ENCODE measurements at regions not wholly inside any gene's neighbourhood (a gene's known extent, or its start where the extent isn't known, plus 50 kb on each side); places are given as distances from the start of the nearest gene placed in this dataset.

GRCh38 chr1:187338762-187339412 lies 510.1 kb downstream of the PLA2G4A start:
- DNase-seq (ENCODE audit: low read depth, low spot score), result no peak
- in situ Hi-C loops (cut with HindIII; ENCODE audit: low pct_unique_long_range_greater_than_20kb, low sequenced_read_pairs), result no loop called here

DNA sequence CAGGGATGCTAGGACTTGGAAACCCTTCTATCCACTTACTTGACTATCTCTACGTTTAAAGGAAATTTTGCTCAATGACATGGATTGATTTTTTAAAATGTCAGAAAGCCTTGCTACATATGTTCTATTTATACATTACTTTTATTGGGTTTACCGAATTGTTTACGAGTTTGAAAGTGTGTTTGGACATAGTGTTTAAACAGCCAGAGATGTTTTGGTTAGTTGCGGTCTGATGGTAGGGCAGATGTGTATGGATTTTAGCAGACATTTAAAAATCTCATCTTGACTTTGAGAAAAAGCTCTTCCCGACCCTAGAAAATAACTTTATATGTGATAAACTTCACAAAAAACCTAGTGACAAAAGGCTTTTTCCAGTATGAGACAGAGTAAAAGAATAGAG lies 513.7 kb downstream of the PLA2G4A start:
- no peak for DNase-seq (ENCODE audit: low read depth, low spot score)
- in situ Hi-C loops (cut with HindIII; ENCODE audit: low pct_unique_long_range_greater_than_20kb, low sequenced_read_pairs), result no loop called here

DNA sequence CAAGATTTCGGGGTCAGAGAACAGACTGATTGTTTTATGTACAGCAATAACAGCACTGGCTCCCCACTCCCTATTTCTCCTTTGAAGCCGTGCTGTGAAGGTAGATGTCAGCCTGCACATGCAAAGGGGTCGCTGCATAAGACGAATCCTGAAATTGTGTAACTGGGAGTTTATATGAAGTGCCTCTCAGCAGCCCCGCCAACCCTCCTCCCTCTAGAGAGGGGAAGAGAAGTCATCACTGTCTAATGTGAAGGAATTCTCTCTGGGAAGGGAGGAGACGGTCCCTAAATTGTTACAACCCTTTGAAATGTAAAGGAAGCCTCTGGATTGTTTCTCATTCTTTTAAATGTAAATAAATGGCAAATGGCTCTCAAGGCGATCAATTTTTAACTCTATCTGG lies 545.3 kb downstream of the PLA2G4A start:
- DNase-seq (ENCODE audit: low read depth, low spot score), result no peak
- in situ Hi-C loops (cut with HindIII; ENCODE audit: low pct_unique_long_range_greater_than_20kb, low sequenced_read_pairs), result no loop called here

GRCh38 chr1:187374742-187375141 lies 546.0 kb downstream of the PLA2G4A start:
- in situ Hi-C loops (cut with HindIII; ENCODE audit: low pct_unique_long_range_greater_than_20kb, low sequenced_read_pairs), result no loop called here
- DNase-seq (ENCODE audit: low read depth, low spot score), result no peak

GRCh38 chr1:187383366-187383765 lies 554.6 kb downstream of the PLA2G4A start:
- in situ Hi-C loops (cut with HindIII; ENCODE audit: low pct_unique_long_range_greater_than_20kb, low sequenced_read_pairs), result no loop called here
- DNase-seq (ENCODE audit: low read depth, low spot score), result peak; percentile 39

GRCh38 chr1:187384504-187384903 lies 555.8 kb downstream of the PLA2G4A start:
- in situ Hi-C loops (cut with HindIII; ENCODE audit: low pct_unique_long_range_greater_than_20kb, low sequenced_read_pairs), result no loop called here
- no peak for DNase-seq (ENCODE audit: low read depth, low spot score)

DNA sequence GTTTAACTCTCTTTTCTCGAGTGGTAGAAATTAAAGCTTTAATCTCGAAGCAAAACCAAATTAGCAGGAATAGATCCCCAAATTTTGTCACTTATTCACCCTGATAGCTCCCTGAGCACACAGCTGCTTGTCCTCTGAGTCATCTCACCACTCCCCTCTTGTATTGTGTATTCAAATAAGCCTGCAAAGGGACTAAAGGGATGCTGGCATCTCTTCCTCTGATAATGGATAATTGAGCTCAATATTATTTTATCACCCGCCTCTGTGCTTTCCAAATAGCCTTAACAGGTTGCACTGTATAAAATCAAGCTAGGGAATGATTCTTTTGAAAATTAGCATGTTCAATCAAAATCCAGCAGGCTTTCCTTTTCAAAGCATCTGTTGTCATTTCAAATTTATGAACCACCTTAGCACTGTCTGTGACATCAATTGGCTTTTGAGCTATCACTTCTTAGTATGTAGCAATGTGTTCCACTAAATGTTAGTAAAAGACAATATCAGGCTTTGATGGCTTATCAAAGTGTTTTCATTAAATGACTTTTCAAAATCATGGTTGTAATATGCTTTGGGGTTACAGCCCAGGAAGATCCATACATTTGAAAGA lies 561.6 kb downstream of the PLA2G4A start:
- DNase-seq (ENCODE audit: low read depth, low spot score), result no peak
- in situ Hi-C loops (cut with HindIII; ENCODE audit: low pct_unique_long_range_greater_than_20kb, low sequenced_read_pairs), result no loop called here

- no peak for DNase-seq (ENCODE audit: low read depth, low spot score)
- in situ Hi-C loops (cut with HindIII; ENCODE audit: low pct_unique_long_range_greater_than_20kb, low sequenced_read_pairs), result no loop called here
These were observed 567.5 kb downstream of the PLA2G4A start for GRCh38 chr1:187396226-187396625.

GRCh38 chr1:187396929-187397796 lies 568.4 kb downstream of the PLA2G4A start:
- in situ Hi-C loops (cut with HindIII; ENCODE audit: low pct_unique_long_range_greater_than_20kb, low sequenced_read_pairs), result no loop called here

DNA sequence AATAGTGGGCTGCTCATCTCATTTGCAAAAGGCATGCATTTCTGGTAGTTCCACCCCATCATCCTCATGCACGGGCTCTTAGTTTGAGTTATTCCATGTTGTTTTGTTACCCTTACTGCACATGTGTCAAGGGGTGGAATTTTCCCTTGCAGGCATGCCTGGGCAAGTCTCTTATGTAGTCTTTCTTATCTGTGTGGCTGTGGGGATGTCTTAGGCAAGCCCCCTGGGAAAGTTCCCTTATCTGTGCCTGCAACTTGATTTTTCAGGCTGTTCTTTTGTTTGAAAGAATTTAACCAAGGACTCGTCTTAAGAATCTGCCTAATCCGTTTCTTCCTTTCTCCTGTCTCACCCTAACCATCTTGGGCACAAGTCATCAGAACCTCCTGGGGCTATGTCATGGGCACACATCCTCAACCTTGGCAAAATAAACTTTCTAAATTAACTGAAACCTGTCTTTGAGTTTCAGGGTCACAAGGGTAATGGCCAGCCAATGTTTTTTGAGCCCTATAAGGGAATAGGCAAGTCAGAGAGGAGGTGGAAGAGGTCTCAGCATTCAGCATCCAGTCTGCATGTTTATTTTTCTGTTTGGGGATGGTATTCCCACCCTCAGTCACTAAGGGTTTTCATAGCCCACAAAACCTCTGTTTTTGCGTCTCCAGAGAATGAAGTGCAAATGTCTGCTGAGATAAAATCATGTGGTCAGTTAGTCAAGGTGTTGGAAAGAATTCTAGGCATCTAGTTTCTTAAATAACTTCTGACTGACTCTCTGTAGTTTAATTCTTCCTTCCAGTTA lies 579.7 kb downstream of the PLA2G4A start:
- DNase-seq (ENCODE audit: low read depth, low spot score), result no peak
- in situ Hi-C loops (cut with HindIII; ENCODE audit: low pct_unique_long_range_greater_than_20kb, low sequenced_read_pairs), result no loop called here

More at GRCh38 chr1:187396929-187397796, 568.4 kb downstream of the PLA2G4A start:
- DNase-seq (ENCODE audit: low read depth, low spot score), result no peak

- DNase-seq (ENCODE audit: low read depth, low spot score), result no peak
- in situ Hi-C loops (cut with HindIII; ENCODE audit: low pct_unique_long_range_greater_than_20kb, low sequenced_read_pairs), result no loop called here
These were observed 580.6 kb downstream of the PLA2G4A start for GRCh38 chr1:187409341-187409740.

DNA sequence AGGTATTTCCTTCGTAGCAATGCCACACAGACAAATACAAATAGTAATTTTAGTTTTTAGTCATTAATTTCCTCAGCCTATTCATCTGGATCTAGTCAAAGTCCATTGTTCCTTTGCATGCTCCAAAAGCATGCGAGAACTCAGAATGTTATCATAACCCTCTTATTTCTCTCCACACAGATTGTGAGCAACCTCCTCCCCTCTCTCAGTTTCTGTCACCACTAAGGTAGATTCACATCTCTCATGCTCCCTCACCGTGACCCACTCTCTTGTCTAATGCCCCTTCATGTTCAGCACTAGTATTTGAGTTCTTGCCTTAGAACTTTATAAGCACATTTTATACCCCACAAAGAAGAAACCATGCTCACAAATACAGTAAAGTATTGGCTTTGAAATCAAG lies 582.4 kb downstream of the PLA2G4A start:
- in situ Hi-C loops (cut with HindIII; ENCODE audit: low pct_unique_long_range_greater_than_20kb, low sequenced_read_pairs), result no loop called here
- DNase-seq (ENCODE audit: low read depth, low spot score), result no peak

DNA sequence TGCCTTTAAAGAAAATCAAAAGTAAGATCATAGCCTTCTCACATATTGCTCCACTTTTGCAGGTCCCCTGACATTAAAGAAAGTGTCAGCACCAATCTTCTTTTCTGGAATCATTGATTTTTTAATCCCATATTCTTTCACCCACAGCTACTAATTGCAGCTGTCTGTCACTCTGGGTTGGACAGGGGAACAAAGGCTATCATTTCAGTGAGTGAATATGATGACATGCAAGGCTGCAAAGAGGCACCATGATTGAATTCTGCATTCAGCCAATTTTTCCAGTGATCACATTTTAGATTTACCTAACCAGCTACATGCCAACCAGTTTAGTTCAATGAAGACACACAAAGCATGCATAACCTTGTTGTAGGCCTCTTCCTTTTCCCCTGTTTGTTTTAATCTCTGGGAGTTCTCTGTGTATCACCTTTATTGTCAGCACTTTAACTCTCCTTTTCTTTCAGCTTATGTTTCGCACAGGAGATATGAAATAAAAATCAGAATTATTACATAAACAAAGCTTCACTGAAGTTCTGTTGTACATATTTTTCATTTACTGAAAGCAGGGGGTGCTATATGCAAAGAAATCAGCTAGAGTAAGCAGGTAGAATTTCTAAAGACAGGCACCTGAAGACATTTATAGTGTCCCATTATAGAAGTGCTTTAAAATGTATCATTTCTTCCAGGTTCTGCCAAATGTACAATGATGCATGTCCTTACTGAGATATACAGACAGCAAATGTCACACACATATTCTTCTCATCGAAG lies 584.8 kb downstream of the PLA2G4A start:
- in situ Hi-C loops (cut with HindIII; ENCODE audit: low pct_unique_long_range_greater_than_20kb, low sequenced_read_pairs), result no loop called here
- peak; percentile 27 for DNase-seq (ENCODE audit: low read depth, low spot score)

GRCh38 chr1:187415065-187415464 lies 586.3 kb downstream of the PLA2G4A start:
- no peak for DNase-seq (ENCODE audit: low read depth, low spot score)
- in situ Hi-C loops (cut with HindIII; ENCODE audit: low pct_unique_long_range_greater_than_20kb, low sequenced_read_pairs), result no loop called here

DNA sequence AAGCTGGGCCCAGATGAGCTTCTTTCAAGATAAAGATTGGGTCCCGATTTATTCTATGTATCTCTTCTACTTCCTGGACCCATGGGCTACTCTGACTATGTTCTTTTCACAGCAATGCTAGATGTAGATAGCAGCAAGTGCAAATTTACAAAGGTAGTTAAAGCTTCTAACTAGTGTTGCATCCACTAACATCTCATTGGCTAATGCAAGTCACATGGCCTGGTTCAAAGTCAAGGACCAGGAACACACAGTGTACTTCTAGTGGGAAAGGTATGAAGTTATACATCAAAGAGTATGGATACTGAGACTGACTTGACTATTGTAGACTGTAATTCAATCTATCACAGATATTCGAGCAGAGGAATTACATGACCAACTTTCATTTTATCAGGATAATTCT lies 588.8 kb downstream of the PLA2G4A start:
- DNase-seq (ENCODE audit: low read depth, low spot score), result no peak
- in situ Hi-C loops (cut with HindIII; ENCODE audit: low pct_unique_long_range_greater_than_20kb, low sequenced_read_pairs), result no loop called here

GRCh38 chr1:187433598-187433997 lies 604.8 kb downstream of the PLA2G4A start:
- in situ Hi-C loops (cut with HindIII; ENCODE audit: low pct_unique_long_range_greater_than_20kb, low sequenced_read_pairs), result no loop called here

GRCh38 chr1:187442603-187443002 lies 613.9 kb downstream of the PLA2G4A start:
- DNase-seq (ENCODE audit: low read depth, low spot score), result no peak
- in situ Hi-C loops (cut with HindIII; ENCODE audit: low pct_unique_long_range_greater_than_20kb, low sequenced_read_pairs), result no loop called here

More at GRCh38 chr1:187433598-187433997, 604.8 kb downstream of the PLA2G4A start:
- DNase-seq (ENCODE audit: low read depth, low spot score), result no peak

Data from SK-MEL-5 (cell line).